IMR-90 (cell line): ENCODE measurements at regions not wholly inside any gene's neighbourhood (a gene's known extent, or its start where the extent isn't known, plus 50 kb on each side); places are given as distances from the start of the nearest gene placed in this dataset.

Experiments
- ATAC-seq: fragments of 200-7000 bp; cut with Tn5 transposase; 2 replicates; pipeline ENCODE4 v1.9.1; 2020; ENCODE audit warnings: low read depth, mild to moderate bottlenecking, moderate library complexity
- BruUV-seq: library from RNA; stranded (reverse); fragments of 400-500 nt; replicated peaks from 2 replicates; lab custom pipeline; 2021; lab: Mats Ljungman, UMichigan
- CTCF ChIA-PET: fragments of 300-600 bp; formaldehyde crosslinking; extraction: SDS; loops from one replicate; lab custom pipeline; 2021; ENCODE audit warnings: antibody characterized with exemption; lab: Yijun Ruan, JAX
- POLR2A ChIA-PET: fragments of 300-600 bp; sonication (Branson Sonifier 250); formaldehyde crosslinking; loops from one replicate; lab custom pipeline; 2022; ENCODE audit warnings: antibody characterized with exemption; ENCODE audit not compliant: unreplicated experiment; lab: Charles Lee
- DNase-seq: peaks from one replicate; pipeline ENCODE4 v3.0.0; 2013
- H2AFZ ChIP-seq: replicated peaks from 2 replicates; pipeline ENCODE3; 2013; ENCODE audit warnings: low read length, mild to moderate bottlenecking; ENCODE audit not compliant: poor library complexity
- H2AK5ac ChIP-seq: 2 replicates; pipeline ENCODE4 v1.6.1; 2013; ENCODE audit warnings: low read depth, low read length, inconsistent platforms
- H2AK9ac ChIP-seq: replicated peaks from 2 replicates; pipeline ENCODE3; 2013; ENCODE audit warnings: mild to moderate bottlenecking, low read depth, low read length, moderate library complexity; ENCODE audit not compliant: poor library complexity
- H2BK120ac ChIP-seq: 2 replicates; pipeline ENCODE4 v1.6.1; 2013; ENCODE audit warnings: low read depth, low read length, inconsistent platforms
- H2BK15ac ChIP-seq: 3 replicates; pipeline ENCODE4 v1.6.1; 2013; ENCODE audit warnings: low read depth, low read length, inconsistent platforms
- H2BK20ac ChIP-seq: 2 replicates; pipeline ENCODE4 v1.6.1; 2013; ENCODE audit warnings: low read depth, mild to moderate bottlenecking, inconsistent platforms, low read length, moderate library complexity
- H2BK5ac ChIP-seq: 2 replicates; pipeline ENCODE4 v1.6.1; 2013; ENCODE audit warnings: mild to moderate bottlenecking, low read depth, low read length, inconsistent platforms; ENCODE audit not compliant: poor library complexity, severe bottlenecking
- H3K14ac ChIP-seq: replicated peaks from 2 replicates; pipeline ENCODE4 v1.6.1; 2013; ENCODE audit warnings: low read depth, low read length, inconsistent platforms
- H3K18ac ChIP-seq: 2 replicates; pipeline ENCODE4 v1.6.1; 2013; ENCODE audit warnings: low read depth, low read length, control low read depth
- H3K23ac ChIP-seq: 2 replicates; pipeline ENCODE4 v1.6.1; 2013; ENCODE audit warnings: low read depth, low read length, inconsistent platforms
- H3K27ac ChIP-seq: 2 replicates; pipeline ENCODE4 v1.5.1; 2013; ENCODE audit warnings: mild to moderate bottlenecking, control low read depth, low read length; ENCODE audit not compliant: insufficient read depth
- H3K27me3 ChIP-seq: 2 replicates; pipeline ENCODE4 v1.6.1; 2013; ENCODE audit warnings: low read length; ENCODE audit not compliant: control insufficient read depth, insufficient read depth
- H3K36me3 ChIP-seq: 2 replicates; pipeline ENCODE4 v1.6.1; 2013; ENCODE audit warnings: low read length, mixed read lengths; ENCODE audit not compliant: control insufficient read depth, insufficient read depth
- H3K4ac ChIP-seq: 2 replicates; pipeline ENCODE4 v1.6.1; 2013; ENCODE audit warnings: low read depth, low read length, inconsistent platforms
- H3K4me1 ChIP-seq: 2 replicates; pipeline ENCODE4 v1.6.1; 2013; ENCODE audit warnings: low read length, mixed read lengths; ENCODE audit not compliant: control insufficient read depth, insufficient read depth
- H3K4me2 ChIP-seq: 2 replicates; pipeline ENCODE4 v1.6.1; 2013; ENCODE audit warnings: low read depth, mild to moderate bottlenecking, control low read depth, low read length, moderate library complexity
- H3K4me3 ChIP-seq: 2 replicates; pipeline ENCODE4 v1.5.1; 2013; ENCODE audit warnings: low read depth, mild to moderate bottlenecking, control low read depth, low read length, moderate library complexity; ENCODE audit not compliant: insufficient read depth
- H3K56ac ChIP-seq: 2 replicates; pipeline ENCODE4 v1.6.1; 2013; ENCODE audit warnings: low read length, inconsistent platforms; ENCODE audit not compliant: insufficient read depth; ENCODE audit errors: extremely low read depth
- H3K79me1 ChIP-seq, 2 experiments: 2 replicates each; pipeline ENCODE4 v1.6.1; 2013; ENCODE audit warnings: low read length in 2 of 2, inconsistent platforms in 1 of 2, low read depth in 1 of 2
- H3K9ac ChIP-seq: 2 replicates; pipeline ENCODE4 v1.6.1; 2013; ENCODE audit warnings: low read depth, low read length, control low read depth
- H3K9me1 ChIP-seq: 2 replicates; pipeline ENCODE4 v1.6.1; 2013; ENCODE audit warnings: low read length, inconsistent platforms; ENCODE audit not compliant: insufficient read depth
- H3K9me3 ChIP-seq: 2 replicates; pipeline ENCODE4 v1.6.1; 2013; ENCODE audit warnings: low read length; ENCODE audit not compliant: control insufficient read depth, insufficient read depth
- H4K20me1 ChIP-seq: 2 replicates; pipeline ENCODE4 v1.6.1; 2013; ENCODE audit warnings: low read length, inconsistent platforms; ENCODE audit not compliant: insufficient read depth
- H4K5ac ChIP-seq: 2 replicates; pipeline ENCODE4 v1.6.1; 2013; ENCODE audit warnings: mild to moderate bottlenecking, low read depth, low read length, control low read depth
- H4K8ac ChIP-seq, 2 experiments: 2 replicates each; pipeline ENCODE4 v1.6.1; 2013; ENCODE audit warnings: low read depth in 2 of 2, low read length in 2 of 2, control low read depth in 1 of 2, inconsistent platforms in 1 of 2
- H4K91ac ChIP-seq: 2 replicates; pipeline ENCODE4 v1.6.1; 2013; ENCODE audit warnings: low read depth, low read length, inconsistent platforms; ENCODE audit not compliant: insufficient read depth
- BHLHE40 ChIP-seq: fragments of 150-350 bp; IDR thresholded peaks from 2 replicates; pipeline ENCODE4 v1.6.1; 2016; ENCODE audit warnings: mild to moderate bottlenecking, low read depth, low read length
- CEBPB ChIP-seq: IDR thresholded peaks from 2 replicates; pipeline ENCODE4 v1.6.1; 2012; ENCODE audit warnings: low read depth, low read length, improper control_type of control experiment
- CHD1 ChIP-seq: IDR thresholded peaks from 2 replicates; pipeline ENCODE4 v1.6.1; 2012; ENCODE audit warnings: low read depth, low read length, improper control_type of control experiment
- FOS ChIP-seq: fragments of 150-350 bp; IDR thresholded peaks from 2 replicates; pipeline ENCODE4 v1.6.1; 2016; ENCODE audit warnings: low read depth, low read length
- MAFK ChIP-seq: IDR thresholded peaks from 2 replicates; pipeline ENCODE4 v1.6.1; 2012; ENCODE audit warnings: low read depth, low read length, improper control_type of control experiment
- MAZ ChIP-seq: IDR thresholded peaks from 2 replicates; pipeline ENCODE4 v1.6.1; 2012; ENCODE audit warnings: low read depth, mild to moderate bottlenecking, low read length, improper control_type of control experiment, moderate library complexity, borderline replicate concordance
- MXI1 ChIP-seq: IDR thresholded peaks from 2 replicates; pipeline ENCODE4 v1.6.1; 2012; ENCODE audit warnings: low read depth, mild to moderate bottlenecking, low read length, moderate library complexity, borderline replicate concordance
- NFE2L2 ChIP-seq: fragments of 150-350 bp; IDR thresholded peaks from 2 replicates; pipeline ENCODE4 v1.6.1; 2016; ENCODE audit warnings: low read depth, mild to moderate bottlenecking, low read length
- POLR2A ChIP-seq: IDR thresholded peaks from 2 replicates; pipeline ENCODE4 v1.6.1; 2012; ENCODE audit warnings: mild to moderate bottlenecking, low read depth, low read length
- RAD21 ChIP-seq: IDR thresholded peaks from 2 replicates; pipeline ENCODE4 v1.6.1; 2012; ENCODE audit warnings: low read length, improper control_type of control experiment
- RCOR1 ChIP-seq: IDR thresholded peaks from 2 replicates; pipeline ENCODE4 v1.6.1; 2012; ENCODE audit warnings: mild to moderate bottlenecking, low read length, improper control_type of control experiment; ENCODE audit not compliant: insufficient replicate concordance
- RFX5 ChIP-seq: IDR thresholded peaks from 2 replicates; pipeline ENCODE4 v1.8.0; 2012; ENCODE audit warnings: low read depth, mild to moderate bottlenecking, low read length, moderate library complexity
- SMC3 ChIP-seq: fragments of 150-350 bp; IDR thresholded peaks from 2 replicates; pipeline ENCODE4 v1.6.1; 2016; ENCODE audit warnings: low read depth, mild to moderate bottlenecking, antibody characterized with exemption, low read length, moderate library complexity
- WGBS, 2 experiments: methylation state at CpG; one replicate each; pipeline versions ENCODE4 v1.1.5 to v1.1.7; 2013; ENCODE audit warnings: missing lambda C conversion rate in 2 of 2; ENCODE audit not compliant: insufficient read length in 1 of 2; ENCODE audit errors: extremely low coverage in 2 of 2; 5-methylcytosine and 5-hydroxymethylcytosine counted together
- dilution Hi-C: fragments of 300-500 bp; cut with HindIII; formaldehyde crosslinking; loops from one replicate; pipeline ENCODE4 v1.14.3; 2018; ENCODE audit warnings: low sequenced_read_pairs; ENCODE audit not compliant: unreplicated experiment
- in situ Hi-C: fragments of 300-500 bp; cut with MboI; formaldehyde crosslinking; loops from 3 replicates; pipeline ENCODE4 v1.14.3; 2019; ENCODE audit warnings: low sequenced_read_pairs, inconsistent platforms, mixed read lengths
- intact Hi-C: fragments of 100-400 bp; cut with micrococcal nuclease; formaldehyde crosslinking; loops from 2 replicates; pipeline ENCODE4 v1.10.0; 2022
- TF ChIP-seq, protein P1 (sequence below): fragments of 150-350 bp; IDR thresholded peaks from 2 replicates; pipeline ENCODE4 v1.6.1; 2017; ENCODE audit warnings: mild to moderate bottlenecking, antibody characterized with exemption, low read length, low read depth
- TF ChIP-seq, protein P2 (sequence below): conservative IDR thresholded peaks from 2 replicates; pipeline ENCODE4 v1.5.1; 2012; ENCODE audit warnings: mild to moderate bottlenecking, low read depth, low read length, improper control_type of control experiment
- TF ChIP-seq, protein P3 (sequence below): fragments of 150-350 bp; IDR thresholded peaks from 2 replicates; pipeline ENCODE4 v1.6.1; 2016; ENCODE audit warnings: low read depth, mild to moderate bottlenecking, low read length, moderate library complexity, borderline replicate concordance

DNA sequence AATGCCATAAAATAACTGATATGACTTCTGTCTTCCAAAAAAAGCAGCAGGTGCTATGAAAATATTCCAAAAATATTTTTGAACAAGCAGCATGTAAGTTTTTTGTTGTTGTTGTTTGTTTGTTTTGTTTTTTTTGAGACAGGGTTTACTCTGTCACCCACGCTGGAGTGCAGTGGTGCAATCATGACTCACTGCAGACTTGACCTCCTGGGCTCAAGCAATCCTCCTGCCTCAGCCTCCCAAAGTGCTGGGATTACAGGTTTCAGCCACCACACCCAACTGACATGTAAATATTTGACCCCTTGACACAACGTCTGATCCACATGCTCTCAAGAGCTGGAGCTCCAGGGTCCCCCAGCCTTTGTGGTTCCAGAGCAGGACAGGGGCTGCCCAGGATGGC lies 98.4 kb downstream of the LITAF start:
- Histone ChIP-seq H2BK120ac (no peak overlapping the region), H2AK9ac (no peak overlapping the region), H3K27me3 (no peaks in the 10 kb centered on the region), H3K27ac (no peak overlapping the region), H2AK5ac (no peak overlapping the region), H4K20me1 (no peaks in the 10 kb centered on the region), H2AFZ (no peak overlapping the region), H3K9me1 (0 out of 2 replicates have a peak, but pooled peaks cover 3% of the 10 kb centered on the region), H3K36me3 (no peaks in the 10 kb centered on the region), H3K23ac (no peak overlapping the region), H3K4ac (no peak overlapping the region), H2BK5ac (no peak overlapping the region), H4K5ac (no peak overlapping the region), H3K4me3 (no peak overlapping the region), H3K9ac (no peak overlapping the region), H3K79me1 (no peaks in the 10 kb centered on the region), H2BK20ac (no peak overlapping the region), H3K14ac (no peak overlapping the region), H3K18ac (no peak overlapping the region), H3K9me3 (peaks cover 5% of the 10 kb centered on the region; the same call in 1 of the 2 replicates), H3K4me1 (peaks cover 3% of the 10 kb centered on the region; the same call in 1 of the 2 replicates), H3K56ac (no peak overlapping the region), H3K4me2 (no peak overlapping the region), H4K91ac (no peak overlapping the region), H2BK15ac (no peak overlapping the region), H4K8ac (no peak overlapping the region)
- CTCF ChIA-PET: no interaction called here
- 60% methylated on average over 1 of the region's 2 CpGs; no CpG with 5 or more reads in 1 of the 2 experiments for WGBS, 2 experiments
- intact Hi-C loops (no loop called here), in situ Hi-C loops (no loop called here), dilution Hi-C loops (no loop called here)
- POLR2A ChIA-PET: no interaction called here
- no TSS peak for BruUV-seq
- TF ChIP-seq MAFK (no peak), MAZ (no peak), CHD1 (no peak), MXI1 (no peak), SMC3 (no peak), BHLHE40 (no peak), RAD21 (no peak), POLR2A (no peak), RFX5 (no peak), CEBPB (no peak), FOS (no peak), RCOR1 (no peak), NFE2L2 (no peak)
- TF ChIP-seq, protein P1, sequence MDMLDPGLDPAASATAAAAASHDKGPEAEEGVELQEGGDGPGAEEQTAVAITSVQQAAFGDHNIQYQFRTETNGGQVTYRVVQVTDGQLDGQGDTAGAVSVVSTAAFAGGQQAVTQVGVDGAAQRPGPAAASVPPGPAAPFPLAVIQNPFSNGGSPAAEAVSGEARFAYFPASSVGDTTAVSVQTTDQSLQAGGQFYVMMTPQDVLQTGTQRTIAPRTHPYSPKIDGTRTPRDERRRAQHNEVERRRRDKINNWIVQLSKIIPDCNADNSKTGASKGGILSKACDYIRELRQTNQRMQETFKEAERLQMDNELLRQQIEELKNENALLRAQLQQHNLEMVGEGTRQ: no peak
- TF ChIP-seq, protein P2, sequence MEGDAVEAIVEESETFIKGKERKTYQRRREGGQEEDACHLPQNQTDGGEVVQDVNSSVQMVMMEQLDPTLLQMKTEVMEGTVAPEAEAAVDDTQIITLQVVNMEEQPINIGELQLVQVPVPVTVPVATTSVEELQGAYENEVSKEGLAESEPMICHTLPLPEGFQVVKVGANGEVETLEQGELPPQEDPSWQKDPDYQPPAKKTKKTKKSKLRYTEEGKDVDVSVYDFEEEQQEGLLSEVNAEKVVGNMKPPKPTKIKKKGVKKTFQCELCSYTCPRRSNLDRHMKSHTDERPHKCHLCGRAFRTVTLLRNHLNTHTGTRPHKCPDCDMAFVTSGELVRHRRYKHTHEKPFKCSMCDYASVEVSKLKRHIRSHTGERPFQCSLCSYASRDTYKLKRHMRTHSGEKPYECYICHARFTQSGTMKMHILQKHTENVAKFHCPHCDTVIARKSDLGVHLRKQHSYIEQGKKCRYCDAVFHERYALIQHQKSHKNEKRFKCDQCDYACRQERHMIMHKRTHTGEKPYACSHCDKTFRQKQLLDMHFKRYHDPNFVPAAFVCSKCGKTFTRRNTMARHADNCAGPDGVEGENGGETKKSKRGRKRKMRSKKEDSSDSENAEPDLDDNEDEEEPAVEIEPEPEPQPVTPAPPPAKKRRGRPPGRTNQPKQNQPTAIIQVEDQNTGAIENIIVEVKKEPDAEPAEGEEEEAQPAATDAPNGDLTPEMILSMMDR: no peak
- TF ChIP-seq, protein P3, sequence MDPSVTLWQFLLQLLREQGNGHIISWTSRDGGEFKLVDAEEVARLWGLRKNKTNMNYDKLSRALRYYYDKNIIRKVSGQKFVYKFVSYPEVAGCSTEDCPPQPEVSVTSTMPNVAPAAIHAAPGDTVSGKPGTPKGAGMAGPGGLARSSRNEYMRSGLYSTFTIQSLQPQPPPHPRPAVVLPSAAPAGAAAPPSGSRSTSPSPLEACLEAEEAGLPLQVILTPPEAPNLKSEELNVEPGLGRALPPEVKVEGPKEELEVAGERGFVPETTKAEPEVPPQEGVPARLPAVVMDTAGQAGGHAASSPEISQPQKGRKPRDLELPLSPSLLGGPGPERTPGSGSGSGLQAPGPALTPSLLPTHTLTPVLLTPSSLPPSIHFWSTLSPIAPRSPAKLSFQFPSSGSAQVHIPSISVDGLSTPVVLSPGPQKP: no peak
- DNase-seq (no peak), ATAC-seq (no peak)
